ENCODE measurements at regions not wholly inside any gene's neighbourhood (a gene's known extent, or its start where the extent isn't known, plus 50 kb on each side); places are given as distances from the start of the nearest gene placed in this dataset.

- TF ChIP-seq CTCF (IDR thresholded peaks at IDR 0.05) (no peak), REST (IDR thresholded peaks at IDR 0.05; ENCODE audit: insufficient read depth in 1 of 2, low read depth in 2 of 2, low read length in 1 of 2) (no peak)
Observed at GRCh38 chr14:42145766-42146165, 539.1 kb downstream of the LRFN5 start.

All from Panc1 (cell line).